Ovary (tissue), 7 donors: ENCODE measurements at regions not wholly inside any gene's neighbourhood (a gene's known extent, or its start where the extent isn't known, plus 50 kb on each side); places are given as distances from the start of the nearest gene placed in this dataset.

ENCODE experiments used
- DNase-seq, 5 donors: peaks; one replicate each; pipeline ENCODE4 v3.0.0-alpha.2; 2019 to 2020
- H3K27ac ChIP-seq, 2 donors: fragments of 200-600 bp; one replicate each; pipeline versions ENCODE4 v1.5.1 to v1.8.0; 2019 to 2022
- H3K27me3 ChIP-seq: fragments of 200-600 bp; one replicate; pipeline ENCODE4 v1.8.0; 2022
- H3K36me3 ChIP-seq: fragments of 200-600 bp; sonication (generic); one replicate; pipeline ENCODE4 v1.5.1; 2019
- H3K4me1 ChIP-seq: one replicate; pipeline ENCODE4 v1.8.1; 2013; ENCODE audit warnings: mild to moderate bottlenecking, moderate library complexity; ENCODE audit not compliant: insufficient read depth
- H3K4me3 ChIP-seq: fragments of 200-600 bp; sonication (generic); one replicate; pipeline ENCODE4 v1.5.1; 2017
- H3K9me3 ChIP-seq, 2 donors: fragments of 200-600 bp in 1 of 2; sonication (generic) in 1 of 2; one replicate each; pipeline versions ENCODE4 v1.5.1 to v1.8.1; 2013 to 2019; ENCODE audit warnings: mild to moderate bottlenecking in 1 of 2, moderate library complexity in 1 of 2
- CTCF ChIP-seq, 3 donors: fragments of 450-650 bp in 2 of 3; fragments of 200-600 bp in 1 of 3; IDR thresholded peaks; one replicate each; pipeline versions ENCODE4 v1.5.1 to v1.8.0; 2016 to 2022; ENCODE audit warnings: antibody characterized with exemption in 3 of 3, mild to moderate bottlenecking in 1 of 3
- EP300 ChIP-seq: sonication (generic); formaldehyde crosslinking; IDR thresholded peaks from one replicate; pipeline ENCODE4 v1.6.1; 2017; ENCODE audit warnings: antibody characterized with exemption
- POLR2A ChIP-seq: fragments of 450-650 bp; IDR thresholded peaks from one replicate; pipeline ENCODE4 v1.6.1; 2017; ENCODE audit warnings: antibody characterized with exemption, mild to moderate bottlenecking, moderate library complexity
- WGBS, 3 donors: extraction: QIAGEN DNeasy Blood & Tissue Kit in 1 of 3; methylation state at CpG; one replicate each; pipeline versions ENCODE4 v1.1.5 to v1.1.7; 2013 to 2017; 5-methylcytosine and 5-hydroxymethylcytosine counted together
- intact Hi-C, 4 donors: fragments of 100-400 bp; cut with DNase I; formaldehyde crosslinking; loops; one replicate each; pipeline versions ENCODE4 v1.11.0 to v1.15.1; 2022 to 2023
- donor health status: DM: no; HTN: no; CAD: no; lungs with moderate emphysema.
- donor health status: DM: no; HTN: no; CAD: no.
- donor health status: Bipolar disorder and iron deficiency.
- donor health status: DM: no; HTN: no; CAD: no.
- donor health status: DM: yes; HTN: yes; CAD: no.

GRCh38 chr2:65498396-65498795, 66.0 kb upstream of the SPRED2 start:
- intact Hi-C loops: no loop called here
- DNase-seq: no peak
- Histone ChIP-seq H3K27ac (no peak overlapping the region), H3K4me1 (no peaks in the 10 kb centered on the region), H3K9me3 (no peaks in the 10 kb centered on the region), H3K36me3 (no peaks in the 10 kb centered on the region), H3K27me3 (no peaks in the 10 kb centered on the region), H3K4me3 (no peak overlapping the region)
- 76 to 94% (median 86%) methylated on average over 4 of the region's 4 CpGs for WGBS, 3 donors
- TF ChIP-seq CTCF (IDR thresholded peaks at IDR 0.05): no peak
- TF ChIP-seq POLR2A: no peak
- no peak for TF ChIP-seq EP300

GRCh38 chr2:65495251-65495877, 63.0 kb upstream of the SPRED2 start:
- WGBS, 3 donors: 16 to 27% (median 23%) methylated on average over 4 of the region's 4 CpGs
- no peak for DNase-seq

GRCh38 chr2:65494078-65494477, 61.7 kb upstream of the SPRED2 start:
- no peak overlapping the region for H3K27ac ChIP-seq
- no peaks in the 10 kb centered on the region for H3K36me3 ChIP-seq
- intact Hi-C loops: no loop called here
- TF ChIP-seq EP300 (no peak), POLR2A (no peak), CTCF (IDR thresholded peaks at IDR 0.05) (no peak)
- H3K4me3 ChIP-seq: no peak overlapping the region
- H3K4me1 ChIP-seq: no peaks in the 10 kb centered on the region
- no peaks in the 10 kb centered on the region for H3K27me3 ChIP-seq
- WGBS, 3 donors: 96 to 99% (median 97%) methylated on average over 3 of the region's 3 CpGs
- no peak for DNase-seq
- H3K9me3 ChIP-seq: no peaks in the 10 kb centered on the region

More at GRCh38 chr2:65495251-65495877, 63.0 kb upstream of the SPRED2 start:
- H3K4me3 ChIP-seq: no peak overlapping the region
- no peak for TF ChIP-seq POLR2A
- intact Hi-C loops: no loop called here
- H3K4me1 ChIP-seq: no peaks in the 10 kb centered on the region
- no peak overlapping the region for H3K27ac ChIP-seq
- no peaks in the 10 kb centered on the region for H3K27me3 ChIP-seq
- H3K36me3 ChIP-seq: no peaks in the 10 kb centered on the region
- H3K9me3 ChIP-seq: no peaks in the 10 kb centered on the region

- H3K27ac ChIP-seq: no peak overlapping the region
- no peaks in the 10 kb centered on the region for H3K27me3 ChIP-seq
- intact Hi-C loops: no loop called here
- no peaks in the 10 kb centered on the region for H3K9me3 ChIP-seq
- no peaks in the 10 kb centered on the region for H3K4me1 ChIP-seq
- WGBS, 3 donors: 74 to 83% (median 79%) methylated on average over 7 of the region's 7 CpGs
- TF ChIP-seq CTCF (IDR thresholded peaks at IDR 0.05): no peak
- no peak for TF ChIP-seq EP300
- no peak for TF ChIP-seq POLR2A
- no peaks in the 10 kb centered on the region for H3K36me3 ChIP-seq
- no peak for DNase-seq
- H3K4me3 ChIP-seq: no peak overlapping the region
Observed at GRCh38 chr2:65491381-65491905, 59.0 kb upstream of the SPRED2 start.

GRCh38 chr2:65490222-65490621, 57.8 kb upstream of the SPRED2 start:
- WGBS, 3 donors: 91 to 98% (median 94%) methylated on average over 3 of the region's 3 CpGs
- H3K4me1 ChIP-seq: no peaks in the 10 kb centered on the region
- H3K9me3 ChIP-seq: no peaks in the 10 kb centered on the region
- no peaks in the 10 kb centered on the region for H3K36me3 ChIP-seq
- H3K27ac ChIP-seq: no peak overlapping the region
- no peak overlapping the region for H3K4me3 ChIP-seq
- intact Hi-C loops: no loop called here
- no peak for DNase-seq
- TF ChIP-seq POLR2A (no peak), CTCF (IDR thresholded peaks at IDR 0.05) (no peak), EP300 (no peak)
- H3K27me3 ChIP-seq: no peaks in the 10 kb centered on the region
